ENCODE measurements at regions not wholly inside any gene's neighbourhood (a gene's known extent, or its start where the extent isn't known, plus 50 kb on each side); places are given as distances from the start of the nearest gene placed in this dataset.
A peak's percentile ranks its signal among the peaks of the same experiment; 100 is the strongest.

DNA sequence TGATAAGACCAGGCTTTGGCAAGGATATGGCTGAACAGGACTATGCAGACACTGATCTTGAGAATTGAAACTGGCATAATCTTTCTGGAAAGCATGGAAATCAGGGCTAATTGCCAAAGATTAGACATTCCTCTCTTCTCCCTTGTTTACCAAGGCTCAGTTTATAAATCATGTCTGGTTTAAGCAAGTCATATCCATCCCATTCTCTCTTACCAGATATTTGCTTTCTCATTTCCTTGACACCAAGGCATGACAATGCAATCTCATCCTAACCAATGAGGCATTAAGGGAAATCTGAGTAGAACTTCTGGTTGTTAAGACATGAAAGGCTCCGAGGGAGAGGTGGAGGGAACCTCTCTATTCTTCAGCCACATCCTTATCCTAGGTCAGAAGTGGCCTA lies 110.3 kb upstream of the CEP85L start:
- no peak for DNase-seq

DNA sequence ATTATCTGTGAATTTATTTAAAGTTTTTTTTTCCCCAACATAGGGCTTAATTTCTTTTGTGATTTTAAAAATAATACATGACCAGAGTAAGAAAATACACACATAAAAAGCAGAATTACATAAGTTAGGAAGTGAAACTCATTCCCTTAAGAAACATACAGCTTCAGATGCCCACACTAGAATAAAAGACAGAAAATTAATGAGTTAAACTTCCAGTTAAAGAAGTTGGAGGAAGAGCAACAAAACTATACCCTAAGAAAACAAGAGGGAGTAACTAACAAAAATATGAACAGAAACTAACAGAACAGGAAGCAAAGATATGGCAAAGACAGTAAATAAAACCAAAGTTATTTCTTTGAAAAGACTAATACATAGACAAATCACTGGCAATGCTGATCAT lies 107.6 kb upstream of the CEP85L start:
- no peak for DNase-seq

DNA sequence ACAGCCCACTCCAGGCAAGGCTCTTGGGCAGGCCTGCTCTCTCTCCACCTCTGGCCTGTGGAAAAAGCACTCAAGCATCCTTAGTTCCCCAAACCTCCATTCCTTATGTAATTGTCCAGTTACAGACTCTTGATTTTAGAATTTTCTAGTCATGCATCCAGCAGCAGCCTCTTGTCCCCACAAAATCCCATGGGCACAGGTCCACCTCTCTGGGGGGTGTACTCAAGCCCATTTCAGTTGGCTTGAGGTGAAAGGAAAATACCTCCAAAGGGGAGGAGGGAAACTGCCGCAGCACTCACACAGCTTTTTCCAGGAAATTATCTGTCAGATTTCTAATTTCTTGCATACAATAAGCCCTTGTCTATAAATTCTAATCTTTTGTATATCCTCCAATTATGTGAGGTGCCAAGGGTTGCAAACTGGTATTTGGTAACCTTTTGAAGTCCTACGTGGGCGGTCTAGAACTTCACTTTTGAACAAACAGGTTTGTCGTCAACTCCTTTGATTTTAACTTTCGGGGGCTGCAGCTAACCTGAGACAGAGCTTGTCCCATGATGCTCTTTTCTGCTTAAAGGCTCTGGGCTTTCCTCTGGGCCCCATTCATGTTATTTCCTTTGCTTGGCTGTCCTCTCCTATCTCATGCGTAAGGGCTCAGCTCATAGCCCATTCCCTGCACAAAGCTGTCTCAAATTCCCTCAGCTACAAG lies 104.7 kb upstream of the CEP85L start:
- DNase-seq = no peak

DNA sequence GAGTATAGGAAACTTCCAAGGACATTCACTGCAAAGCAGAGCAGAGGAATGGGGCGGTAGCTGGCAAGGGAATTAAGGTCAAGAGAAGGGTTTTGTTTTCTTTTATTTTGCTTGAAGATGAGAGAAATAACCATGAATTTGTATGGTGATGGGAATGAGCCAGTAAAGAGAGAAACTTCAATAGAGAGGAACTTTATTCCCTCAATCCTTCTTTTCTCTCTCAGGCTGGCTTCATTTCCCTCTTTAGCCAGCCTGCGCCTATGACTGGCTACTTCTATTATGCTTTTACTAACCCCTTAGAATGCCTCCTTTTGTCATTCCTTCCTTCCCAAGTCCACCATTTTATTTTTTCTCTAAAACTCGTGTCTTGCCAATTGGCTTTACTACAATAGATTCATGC lies 101.4 kb upstream of the CEP85L start:
- no peak for DNase-seq

DNA sequence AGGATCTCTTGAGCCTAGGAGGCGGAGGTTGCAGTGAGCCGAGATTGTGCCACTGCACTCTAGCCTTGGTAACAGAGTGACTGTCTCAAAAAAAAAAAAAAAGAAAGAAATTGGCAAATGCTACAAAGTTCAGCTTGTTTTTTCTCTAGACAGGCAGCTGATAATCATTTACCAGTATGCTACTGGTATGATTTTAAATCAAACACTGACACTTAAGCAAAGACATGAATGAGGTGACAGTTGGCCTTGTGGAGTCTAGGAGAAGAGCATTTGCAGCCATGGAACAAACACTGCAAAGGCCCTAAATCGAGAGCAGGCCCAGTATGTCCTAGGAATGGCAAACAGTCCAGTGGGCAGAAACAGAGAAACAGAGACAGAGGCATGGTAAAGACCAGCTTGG lies 99.7 kb upstream of the CEP85L start:
- DNase-seq = no peak

DNA sequence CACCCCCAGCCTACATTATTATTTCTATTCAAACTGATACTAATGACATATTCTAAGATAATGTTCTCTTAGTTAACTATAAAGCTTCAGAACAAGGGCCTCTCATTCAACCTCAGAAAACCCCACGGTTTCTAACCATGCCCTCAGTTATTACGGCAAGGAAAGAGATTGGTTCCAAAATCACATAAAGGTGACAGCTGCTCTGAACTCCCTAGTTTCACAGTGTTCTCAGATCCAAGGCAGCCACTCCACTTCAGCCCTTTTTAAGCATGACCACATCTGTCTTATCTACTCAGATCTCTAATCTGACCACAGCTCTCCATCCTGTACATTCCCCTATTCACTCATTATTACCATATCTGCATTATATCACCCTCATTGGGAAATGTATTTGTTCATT lies 98.8 kb upstream of the CEP85L start:
- DNase-seq = no peak

DNA sequence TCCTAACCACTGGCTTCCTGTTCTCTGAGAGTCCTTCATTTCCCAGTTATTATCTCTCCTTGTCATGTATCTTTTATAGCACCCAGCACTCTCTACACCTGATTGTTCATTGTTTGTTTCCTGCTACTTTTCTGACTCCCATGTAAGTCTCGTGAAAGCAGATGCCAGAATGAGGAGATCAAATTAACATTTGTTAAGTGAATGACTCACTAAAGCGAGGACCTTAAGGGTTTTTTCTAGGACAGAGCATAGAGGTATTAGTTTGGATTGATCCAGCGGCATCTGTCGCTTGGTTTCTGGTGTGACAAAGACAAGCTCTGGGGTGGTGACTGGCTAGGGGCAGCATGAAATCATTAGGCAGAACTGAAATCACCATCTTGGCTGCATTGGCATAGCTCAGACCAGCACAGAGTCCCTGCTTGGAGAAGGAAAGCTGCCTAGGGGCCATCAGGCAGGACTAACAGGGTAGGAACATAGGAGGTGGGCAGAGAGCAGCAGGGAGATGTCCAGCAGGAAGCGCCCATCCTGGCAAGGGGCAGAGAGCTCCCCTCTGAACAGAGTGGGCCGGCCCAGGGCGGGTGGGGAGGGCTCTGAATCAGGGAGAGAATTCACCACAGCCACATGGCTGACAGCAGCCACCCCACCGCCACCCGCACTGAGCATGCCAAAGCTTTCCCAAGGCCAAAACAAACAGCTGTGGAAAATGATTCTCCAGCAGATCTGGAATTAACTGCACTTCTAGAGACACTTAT lies 97.1 kb upstream of the CEP85L start:
- peak; percentile 84 for DNase-seq

DNA sequence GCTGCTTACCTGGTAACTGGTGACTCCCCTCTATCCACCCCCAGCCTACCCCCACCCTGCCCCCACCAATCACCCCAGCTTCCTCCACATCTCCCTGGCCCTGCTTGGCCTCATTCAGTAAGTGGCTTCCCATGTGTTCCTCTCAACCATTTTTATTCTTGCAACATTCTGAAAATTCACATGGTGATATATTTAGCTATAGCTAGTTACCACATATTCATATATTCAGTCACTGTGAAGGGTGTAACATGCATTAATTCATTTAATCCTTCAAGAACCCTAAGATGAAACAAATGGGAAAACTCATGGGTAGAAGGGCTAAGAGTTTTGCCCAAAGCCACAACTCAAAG lies 95.4 kb upstream of the CEP85L start:
- no peak for DNase-seq

DNA sequence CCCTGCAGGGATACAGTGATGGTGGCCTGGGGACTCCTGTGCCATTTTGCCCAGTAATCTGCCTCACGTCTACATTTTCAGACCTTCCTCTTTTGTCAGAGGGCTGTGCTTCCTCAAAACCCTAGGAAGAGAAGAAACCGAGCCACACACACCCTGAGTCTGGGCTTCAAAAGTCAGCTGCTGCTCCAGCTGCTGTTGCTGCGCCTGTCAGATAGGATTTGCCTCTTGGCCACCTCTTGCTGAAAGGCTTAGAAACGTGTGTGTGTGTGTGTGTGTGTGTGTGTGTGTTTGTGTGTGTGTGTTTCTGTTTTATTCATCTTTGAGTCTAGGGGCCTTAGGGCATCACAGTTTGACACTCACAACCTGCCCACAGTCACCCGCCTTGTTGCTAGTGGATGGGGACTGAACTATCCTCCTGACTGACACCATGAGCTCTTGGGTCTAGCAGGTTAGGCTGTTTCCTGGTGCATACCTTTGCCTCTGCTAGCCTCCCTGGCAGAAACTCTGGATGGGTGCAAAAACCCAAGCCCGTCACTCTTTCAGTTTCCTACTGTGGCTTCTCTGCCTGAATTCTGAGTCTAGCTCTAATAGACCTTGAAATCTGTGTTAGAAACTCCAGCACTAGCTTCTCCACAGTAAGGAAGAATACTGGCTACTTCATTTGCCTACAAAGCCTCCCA lies 94.9 kb upstream of the CEP85L start:
- no peak for DNase-seq

DNA sequence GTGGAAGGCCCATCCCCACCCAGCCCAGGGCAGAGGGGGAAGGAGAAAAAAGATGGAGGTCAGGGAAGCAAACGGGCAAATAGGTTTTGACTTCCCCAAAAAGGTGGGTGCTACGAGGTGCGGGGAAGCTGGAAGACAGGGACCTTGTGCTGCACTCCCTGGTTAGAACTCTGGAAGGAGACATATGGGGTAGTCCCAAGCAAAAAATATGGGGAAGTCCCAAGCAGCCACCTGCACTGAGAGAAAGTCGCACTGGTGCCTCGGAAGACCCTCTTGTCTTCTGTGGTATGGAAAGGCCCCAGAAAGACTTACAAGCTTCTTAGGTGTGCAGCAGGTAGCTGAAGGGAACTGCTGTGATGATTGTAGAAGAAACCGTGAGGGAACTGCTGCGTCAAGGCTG lies 93.8 kb upstream of the CEP85L start:
- DNase-seq = no peak

DNA sequence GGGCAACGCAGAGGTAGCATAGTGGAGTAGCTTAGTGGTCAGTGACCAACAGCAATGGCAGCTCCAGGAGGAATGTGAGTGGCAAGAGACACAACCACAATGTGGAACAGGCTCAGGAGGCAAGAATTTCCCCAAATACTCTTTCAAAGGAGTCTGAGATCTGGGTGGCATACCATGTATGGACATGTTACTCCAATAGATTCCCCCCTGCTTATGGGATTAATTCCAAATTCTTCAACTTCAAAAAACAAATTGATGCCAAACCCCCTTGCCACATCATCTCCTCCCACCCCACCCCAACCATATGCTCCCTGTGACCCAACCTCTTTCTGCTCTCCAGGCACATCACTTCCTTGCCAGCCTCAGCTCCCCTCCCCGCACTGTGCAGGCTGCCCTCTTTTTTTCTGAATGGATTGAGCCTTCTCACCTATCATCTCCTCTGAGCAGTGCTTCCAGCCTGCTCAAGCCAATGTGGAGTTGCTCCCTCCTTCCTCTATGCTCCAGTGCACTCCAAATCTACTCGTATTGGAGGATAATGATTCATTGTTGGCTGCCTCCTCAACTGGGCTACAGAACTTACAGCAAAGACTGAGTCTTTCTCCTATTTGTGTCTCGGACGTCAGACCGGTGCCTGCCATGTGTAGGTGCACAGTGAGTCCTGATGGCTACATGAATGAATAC lies 93.0 kb upstream of the CEP85L start:
- no peak for DNase-seq

DNA sequence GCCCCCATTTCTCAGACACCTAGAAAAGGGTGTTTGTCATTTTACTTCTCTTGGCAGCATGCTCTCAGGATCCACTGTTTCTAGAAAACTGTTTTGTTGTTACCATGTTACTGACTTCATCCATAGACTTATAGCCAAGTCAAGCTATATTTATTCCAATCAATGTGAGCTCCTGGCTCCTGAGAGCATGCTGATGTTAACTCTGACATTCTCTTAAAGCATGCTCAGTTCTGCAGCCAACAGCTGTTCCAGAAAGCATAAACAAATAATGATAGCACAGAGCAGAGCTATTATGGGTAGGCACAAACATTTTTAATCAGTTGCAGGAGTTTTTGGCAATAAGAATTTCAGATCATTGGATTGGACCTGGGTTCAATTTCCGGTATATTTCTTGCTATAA lies 92.4 kb upstream of the CEP85L start:
- DNase-seq = no peak

DNA sequence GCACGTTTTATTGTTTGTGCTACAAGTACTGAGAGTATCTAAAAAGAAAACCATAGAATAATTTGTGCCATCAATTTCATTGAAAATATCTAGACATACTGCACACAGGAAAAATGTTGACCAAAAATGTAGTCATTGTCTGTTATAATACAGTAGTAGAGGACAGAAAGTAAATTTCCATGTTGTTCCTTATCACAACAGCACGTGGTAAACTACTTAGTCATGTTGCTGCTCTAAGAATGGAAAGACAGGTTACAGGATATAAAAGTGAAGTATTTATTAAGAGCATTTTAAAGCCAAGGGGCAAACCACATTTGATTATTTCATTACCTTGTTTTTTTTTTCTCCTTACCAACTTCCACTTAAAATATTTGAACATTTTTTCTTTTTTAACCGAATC lies 89.0 kb upstream of the CEP85L start:
- no peak for DNase-seq

DNA sequence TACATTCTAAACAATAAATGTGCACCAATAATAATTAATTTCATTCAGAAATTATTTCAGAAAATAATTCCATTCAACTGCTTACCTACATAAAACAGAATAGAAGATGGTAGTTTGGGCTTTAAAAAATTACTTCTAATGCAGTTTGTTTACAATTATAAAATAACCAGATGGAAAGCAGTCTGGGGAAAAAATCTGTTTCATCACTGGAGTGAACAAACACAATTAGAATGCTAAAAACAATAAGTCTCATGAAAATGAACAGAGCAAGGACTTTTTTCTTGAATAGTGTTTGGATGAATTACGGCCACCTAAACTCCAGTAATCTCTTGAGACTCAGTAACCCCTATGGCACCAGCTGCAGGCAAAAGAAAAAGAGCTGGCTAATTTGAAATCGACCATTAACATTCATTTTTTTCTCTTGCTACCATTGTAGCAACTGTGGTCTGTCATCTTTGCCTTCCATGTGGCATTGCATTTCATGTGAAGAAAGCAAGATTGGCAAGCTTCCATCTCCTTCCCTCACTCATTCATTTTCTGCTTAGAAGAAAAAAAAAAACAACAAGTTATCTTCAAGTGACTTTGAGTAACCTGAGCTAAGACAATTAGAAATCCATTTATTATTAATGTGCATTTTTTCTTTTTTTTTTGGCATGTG lies 88.4 kb upstream of the CEP85L start:
- DNase-seq = no peak

DNA sequence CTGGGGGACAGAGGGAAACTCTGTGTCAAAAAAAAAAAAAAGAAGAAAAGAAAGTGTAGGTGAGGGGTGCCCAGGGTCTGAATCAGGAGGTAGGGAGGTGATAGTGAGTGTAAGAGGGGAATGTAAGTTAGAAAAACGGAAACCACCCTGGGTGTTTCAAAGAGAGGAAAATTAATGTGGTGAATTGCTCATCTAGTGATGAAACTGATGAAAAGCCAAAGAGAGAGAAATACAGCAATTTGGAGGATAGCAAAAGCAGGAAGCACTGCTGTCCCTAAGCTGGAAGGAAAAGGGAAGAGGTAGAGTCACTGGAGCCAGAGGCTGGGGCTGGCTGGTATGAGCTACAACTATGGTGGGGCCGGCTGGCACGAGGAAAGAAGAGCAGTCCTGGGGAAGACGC lies 85.0 kb upstream of the CEP85L start:
- no peak for DNase-seq

DNA sequence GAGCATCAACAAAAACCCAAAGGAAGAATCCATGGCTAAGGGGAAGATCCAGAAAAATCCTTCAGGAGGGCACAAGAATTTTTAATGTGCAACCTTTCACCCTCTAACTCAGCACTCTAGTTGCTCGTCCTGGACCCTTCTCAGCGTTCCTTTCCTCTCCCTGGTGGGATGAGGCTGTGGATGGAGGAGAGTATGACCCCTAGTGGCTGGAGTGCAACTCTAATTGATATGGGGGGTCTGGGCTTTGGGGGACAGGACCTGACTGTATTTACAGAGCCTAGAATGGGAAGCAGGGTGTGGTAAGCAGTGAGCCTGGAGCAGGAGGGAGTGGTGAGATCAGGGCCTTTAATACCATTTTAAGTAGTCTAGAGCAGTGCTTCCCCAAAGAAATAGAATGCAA lies 83.9 kb upstream of the CEP85L start:
- DNase-seq = no peak

DNA sequence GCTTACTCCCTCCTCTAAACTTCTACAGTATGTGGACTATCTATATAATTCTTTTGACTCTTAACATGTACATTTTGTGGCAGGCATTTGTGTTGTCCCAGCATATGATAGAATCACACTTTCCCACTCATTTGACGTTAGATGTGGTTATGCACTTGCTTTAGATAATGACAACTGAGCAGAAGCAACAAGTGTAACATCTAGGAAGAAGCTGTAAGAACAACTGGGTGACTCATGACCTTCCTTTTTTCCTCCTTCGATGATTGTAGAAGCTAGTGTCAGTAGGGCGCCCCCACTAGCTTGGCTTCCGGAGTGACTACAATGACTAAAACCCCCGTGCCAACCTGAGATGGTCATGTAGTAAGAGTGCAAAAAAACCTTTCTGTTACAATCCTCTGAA lies 74.6 kb upstream of the CEP85L start:
- no peak for DNase-seq

DNA sequence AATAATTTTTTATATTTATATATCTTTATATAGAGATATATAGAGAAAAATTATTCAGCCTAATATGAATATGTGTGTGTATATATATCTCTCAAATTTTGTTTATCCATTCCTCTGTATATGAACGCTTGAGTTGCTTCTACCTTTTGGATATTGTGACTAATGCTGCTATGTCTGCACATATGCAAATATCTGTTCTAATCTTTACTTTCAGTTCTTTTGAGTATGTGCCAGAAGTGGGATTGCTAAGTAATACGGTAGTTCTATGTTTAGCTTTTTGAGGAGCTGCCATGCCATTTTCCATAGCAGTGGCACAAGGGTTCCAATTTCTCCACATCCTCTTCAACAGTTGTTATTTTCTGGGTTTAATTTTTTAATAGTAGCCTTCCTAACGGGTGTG lies 72.8 kb upstream of the CEP85L start:
- DNase-seq = no peak

DNA sequence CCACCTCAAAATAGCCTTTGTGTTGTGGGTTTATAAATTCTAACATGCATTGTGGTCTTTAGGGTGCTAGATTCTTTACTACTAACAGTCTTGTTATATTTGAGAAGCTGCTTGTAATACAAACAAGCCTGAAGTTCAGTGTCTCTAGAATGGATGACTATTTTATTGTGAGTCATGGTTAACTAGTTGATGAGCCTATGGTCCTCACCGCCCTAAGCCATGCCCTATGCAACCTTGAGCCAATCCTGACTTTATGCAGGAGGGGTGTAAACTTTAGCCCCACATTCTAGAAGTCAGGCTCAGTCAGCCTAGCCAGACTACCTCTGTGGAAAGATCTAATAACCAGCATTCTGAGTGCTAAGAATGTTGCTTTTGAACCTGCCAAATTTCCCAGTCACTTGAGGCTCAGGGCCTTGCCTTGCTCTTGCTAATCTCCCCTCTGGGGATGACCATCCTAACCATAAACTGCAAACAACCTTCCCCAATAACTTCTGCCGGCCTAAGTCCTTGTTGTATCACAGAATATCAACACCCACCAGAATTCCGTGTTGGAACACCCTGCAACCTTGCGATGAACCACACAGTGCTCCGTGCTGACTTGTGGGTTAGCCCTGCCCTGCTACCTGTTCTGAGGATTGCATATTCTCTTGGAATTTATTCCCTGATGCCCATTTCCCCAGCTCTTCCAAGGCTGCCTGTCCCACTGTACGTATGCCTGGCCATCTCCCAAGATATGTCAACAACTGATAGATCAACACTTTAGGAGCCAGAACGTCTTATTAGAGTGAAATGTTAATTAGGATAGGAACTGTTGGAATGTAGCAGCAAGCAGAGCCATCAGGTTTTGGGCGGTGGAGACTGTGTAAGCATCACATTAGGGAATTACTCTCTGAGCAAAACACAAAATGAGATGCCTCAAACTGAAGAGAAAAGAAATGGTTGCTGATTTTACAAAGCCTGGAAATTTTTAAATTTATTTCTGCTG lies 71.7 kb upstream of the CEP85L start:
- DNase-seq = no peak

DNA sequence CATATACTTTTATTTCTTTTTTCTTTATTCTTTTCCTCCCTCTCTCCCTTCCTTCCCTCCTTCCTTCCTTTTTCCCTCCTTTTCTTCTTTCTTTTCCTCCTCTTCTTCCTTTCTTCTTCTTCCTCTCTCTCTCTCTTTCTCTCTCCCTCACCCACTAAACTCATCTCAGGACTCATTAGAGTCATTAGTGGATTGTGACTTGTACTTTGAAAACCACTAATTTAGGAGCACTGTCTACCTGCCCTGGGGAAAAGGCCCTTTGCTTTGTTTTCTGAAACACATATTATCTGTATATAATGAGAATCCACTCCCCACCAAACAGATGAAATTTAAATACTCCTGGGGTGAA lies 68.7 kb upstream of the CEP85L start:
- DNase-seq = no peak

DNA sequence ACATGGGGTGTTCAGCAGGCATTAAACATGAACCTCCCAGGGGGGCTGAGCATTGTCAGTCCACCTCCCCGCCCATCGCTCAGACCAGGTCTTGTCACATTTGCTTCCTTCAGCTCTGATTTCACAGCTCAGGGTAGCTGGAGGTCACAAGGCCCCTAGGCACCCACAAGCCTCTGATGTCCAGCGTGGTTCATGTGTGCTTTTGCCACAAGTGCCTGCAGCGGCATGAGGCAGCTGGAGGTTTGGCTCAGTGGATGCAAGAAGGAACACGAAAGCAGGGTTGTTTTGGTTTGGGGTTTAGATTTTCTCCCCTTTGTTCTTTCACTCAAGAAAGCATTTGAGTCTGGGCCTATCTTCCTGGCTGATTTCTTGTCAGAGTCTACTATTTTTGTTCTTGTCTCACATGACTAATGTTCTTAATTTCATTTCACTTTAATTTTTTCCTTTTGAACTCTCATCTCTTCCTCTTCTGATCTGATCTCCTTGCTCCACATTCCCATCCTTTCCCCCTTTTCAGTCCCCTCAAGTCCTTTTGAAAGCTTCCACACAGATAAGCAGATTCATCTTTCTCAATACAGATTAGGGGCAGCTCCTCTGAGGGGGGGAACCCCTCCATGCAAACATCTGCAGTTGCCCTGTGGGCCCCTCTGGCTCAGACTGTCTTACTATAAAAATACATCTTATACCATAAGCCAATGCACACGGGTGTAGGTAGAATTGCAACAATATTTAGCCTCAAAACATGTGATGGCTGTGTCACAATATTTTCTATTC lies 68.1 kb upstream of the CEP85L start:
- no peak for DNase-seq
